ENCODE measurements at regions not wholly inside any gene's neighbourhood (a gene's known extent, or its start where the extent isn't known, plus 50 kb on each side); places are given as distances from the start of the nearest gene placed in this dataset.

GRCh38 chr5:166881802-166882201, 1409.6 kb upstream of the WWC1 start:
- no peaks in the 10 kb centered on the region for H4K20me1 ChIP-seq (ENCODE audit: insufficient read depth, low read length)
- no peak for DNase-seq (ENCODE audit: low spot score)
- ChIA-PET CTCF (ENCODE audit: unreplicated experiment) (no interaction called here), POLR2A (interaction anchor here (0.6 kb wide), 1 partner anchor 8 kb away, joined by 3 read pairs; no protein-coding TSS in a partner anchor)
- BruUV-seq (replicated peaks): no TSS peak
- no peaks in the 10 kb centered on the region for H3K4me1 ChIP-seq (ENCODE audit: insufficient read depth, low read length, poor library complexity, severe bottlenecking)
- H3K4me2 ChIP-seq (ENCODE audit: low read length): no peak overlapping the region
- no peak for TF ChIP-seq EZH2phosphoT487 (IDR thresholded peaks at IDR 0.05; ENCODE audit: borderline replicate concordance, low read depth, low read length)
- TF ChIP-seq CTCF (conservative IDR thresholded peaks at IDR 0.05; ENCODE audit: low read length): no peak
- no peaks in the 10 kb centered on the region for H3K9me3 ChIP-seq (ENCODE audit: low read length)
- H3K9me2 ChIP-seq (ENCODE audit: insufficient read depth, low read length): no peaks in the 10 kb centered on the region
- intact Hi-C loops (cut with micrococcal nuclease; ENCODE audit: unreplicated experiment): no loop called here
- no peak overlapping the region for H2AFZ ChIP-seq (ENCODE audit: low read length)
- H3K36me3 ChIP-seq (ENCODE audit: insufficient read depth, low read length): no peaks in the 10 kb centered on the region
- H3K79me2 ChIP-seq (ENCODE audit: insufficient read depth, low read depth, low read length): no peaks in the 10 kb centered on the region
- no peak overlapping the region for H3K4me3 ChIP-seq (ENCODE audit: low read depth, low read length, poor library complexity, severe bottlenecking)
- no peak overlapping the region for H3K27ac ChIP-seq (ENCODE audit: low read depth, low read length, poor library complexity, severe bottlenecking)

GRCh38 chr5:166883016-166883415, 1408.4 kb upstream of the WWC1 start:
- intact Hi-C loops (cut with micrococcal nuclease; ENCODE audit: unreplicated experiment): no loop called here
- no peak for DNase-seq (ENCODE audit: low spot score)
- H3K4me2 ChIP-seq (ENCODE audit: low read length): no peak overlapping the region
- BruUV-seq (replicated peaks): no TSS peak
- no peak overlapping the region for H2AFZ ChIP-seq (ENCODE audit: low read length)
- no peak for TF ChIP-seq EZH2phosphoT487 (IDR thresholded peaks at IDR 0.05; ENCODE audit: borderline replicate concordance, low read depth, low read length)
- TF ChIP-seq CTCF (conservative IDR thresholded peaks at IDR 0.05; ENCODE audit: low read length): no peak
- no peaks in the 10 kb centered on the region for H3K36me3 ChIP-seq (ENCODE audit: insufficient read depth, low read length)
- H3K79me2 ChIP-seq (ENCODE audit: insufficient read depth, low read depth, low read length): no peaks in the 10 kb centered on the region
- ChIA-PET POLR2A (interaction anchor here (0.7 kb wide), 1 partner anchor 1337 kb away, joined by 3 read pairs; no protein-coding TSS in a partner anchor), CTCF (ENCODE audit: unreplicated experiment) (no interaction called here)
- no peak overlapping the region for H3K4me3 ChIP-seq (ENCODE audit: low read depth, low read length, poor library complexity, severe bottlenecking)
- no peaks in the 10 kb centered on the region for H3K4me1 ChIP-seq (ENCODE audit: insufficient read depth, low read length, poor library complexity, severe bottlenecking)
- H3K9me2 ChIP-seq (ENCODE audit: insufficient read depth, low read length): no peaks in the 10 kb centered on the region
- H4K20me1 ChIP-seq (ENCODE audit: insufficient read depth, low read length): no peaks in the 10 kb centered on the region
- no peak overlapping the region for H3K27ac ChIP-seq (ENCODE audit: low read depth, low read length, poor library complexity, severe bottlenecking)
- H3K9me3 ChIP-seq (ENCODE audit: low read length): no peaks in the 10 kb centered on the region

GRCh38 chr5:166898166-166898565, 1393.3 kb upstream of the WWC1 start:
- Histone ChIP-seq H3K9me2 (ENCODE audit: insufficient read depth, low read length) (no peaks in the 10 kb centered on the region), H3K27ac (ENCODE audit: low read depth, low read length, poor library complexity, severe bottlenecking) (no peak overlapping the region), H3K4me3 (ENCODE audit: low read depth, low read length, poor library complexity, severe bottlenecking) (no peak overlapping the region), H4K20me1 (ENCODE audit: insufficient read depth, low read length) (no peaks in the 10 kb centered on the region), H3K4me1 (ENCODE audit: insufficient read depth, low read length, poor library complexity, severe bottlenecking) (no peaks in the 10 kb centered on the region), H3K9me3 (ENCODE audit: low read length) (no peaks in the 10 kb centered on the region), H3K36me3 (ENCODE audit: insufficient read depth, low read length) (no peaks in the 10 kb centered on the region), H3K4me2 (ENCODE audit: low read length) (no peak overlapping the region), H2AFZ (ENCODE audit: low read length) (no peak overlapping the region), H3K79me2 (ENCODE audit: insufficient read depth, low read depth, low read length) (no peaks in the 10 kb centered on the region)
- no peak for TF ChIP-seq EZH2phosphoT487 (IDR thresholded peaks at IDR 0.05; ENCODE audit: borderline replicate concordance, low read depth, low read length)
- TF ChIP-seq CTCF (conservative IDR thresholded peaks at IDR 0.05; ENCODE audit: low read length): no peak
- no TSS peak for BruUV-seq (replicated peaks)
- POLR2A ChIA-PET: interaction anchor here (0.8 kb wide), 1 partner anchor 8 kb away, joined by 5 read pairs; no protein-coding TSS in a partner anchor
- intact Hi-C loops (cut with micrococcal nuclease; ENCODE audit: unreplicated experiment): no loop called here
- CTCF ChIA-PET (ENCODE audit: unreplicated experiment): no interaction called here
- no peak for DNase-seq (ENCODE audit: low spot score)
